GM21576 (cell line): ENCODE measurements at regions not wholly inside any gene's neighbourhood (a gene's known extent, or its start where the extent isn't known, plus 50 kb on each side); places are given as distances from the start of the nearest gene placed in this dataset.

ENCODE experiments used
- ATAC-seq: cut with Tn5 transposase; IDR thresholded peaks from one replicate; pipeline ENCODE4 v1.9.1; 2021; ENCODE audit warnings: mild to moderate bottlenecking, moderate library complexity; ENCODE audit not compliant: unreplicated experiment

DNA sequence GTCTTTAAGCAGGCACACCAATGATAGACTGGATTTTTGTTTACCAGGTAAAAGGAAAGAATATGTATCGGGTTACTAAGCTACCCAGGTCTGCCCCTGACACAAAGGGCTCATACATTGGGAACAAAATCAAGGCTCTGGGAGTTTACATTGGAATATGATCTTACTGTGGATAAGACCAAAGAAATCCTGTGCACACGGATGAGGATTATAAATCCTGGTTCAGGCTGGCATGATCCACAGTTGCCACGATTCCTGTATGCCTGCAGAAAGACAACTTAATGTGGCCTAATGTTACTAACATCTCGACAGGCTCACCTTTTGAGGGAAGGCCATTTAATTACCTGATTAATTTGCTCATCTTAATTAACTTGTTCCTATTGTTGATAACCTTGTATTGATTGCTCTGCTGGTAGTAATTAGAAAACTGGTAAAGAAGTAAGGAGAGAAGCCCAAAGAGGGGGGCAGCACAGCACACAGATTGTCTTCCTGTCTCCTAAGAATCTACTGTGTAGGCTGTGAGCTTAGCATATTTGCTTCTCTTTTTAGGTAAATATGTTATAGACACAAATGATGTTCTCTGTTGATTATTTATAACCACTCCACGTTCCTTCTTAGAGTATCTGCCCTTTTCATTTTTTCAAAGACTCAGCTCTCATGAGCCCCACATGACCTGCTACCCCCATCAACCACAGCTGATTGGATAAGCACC is 51.0 kb upstream of the TOX3 start:
- no peak for ATAC-seq

DNA sequence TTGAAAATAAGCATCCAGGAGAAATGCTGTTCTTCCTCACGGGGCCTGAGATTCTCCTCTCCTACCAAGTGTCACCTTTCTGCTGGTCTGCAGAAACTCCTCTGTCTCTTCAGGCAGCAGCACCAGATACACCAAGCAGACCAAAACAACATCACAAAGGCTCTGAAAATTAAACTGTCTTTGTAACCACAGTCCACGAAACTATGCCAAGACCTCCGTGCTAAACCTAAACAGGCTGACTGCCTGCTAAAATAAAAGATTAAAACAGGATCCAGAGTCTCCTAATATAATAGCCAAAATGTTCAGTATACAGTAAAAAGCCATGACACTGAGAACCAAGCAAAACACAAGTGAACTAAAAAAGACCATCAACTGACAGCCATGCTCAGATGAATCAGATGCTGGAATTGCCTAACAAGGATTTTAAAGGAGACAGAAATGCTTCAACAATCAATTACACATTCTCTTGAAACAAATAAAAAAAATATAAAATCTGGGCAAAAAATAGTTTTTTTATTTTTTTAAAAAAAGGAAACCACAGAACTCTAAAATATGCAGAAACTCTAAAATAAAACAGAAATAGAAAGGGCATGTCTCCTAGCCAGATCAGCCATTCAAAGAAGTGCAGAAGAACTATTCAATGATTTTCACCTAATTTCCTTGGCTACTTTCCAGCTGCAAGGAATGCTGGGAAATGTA is 50.3 kb upstream of the TOX3 start:
- no peak for ATAC-seq
